Gastroesophageal sphincter (tissue), 4 donors: ENCODE measurements at regions not wholly inside any gene's neighbourhood (a gene's known extent, or its start where the extent isn't known, plus 50 kb on each side); places are given as distances from the start of the nearest gene placed in this dataset.

ENCODE experiments used
- ATAC-seq: fragments of 150-250 bp; one replicate; pipeline ENCODE4 v1.9.1; 2016; ENCODE audit warnings: mild to moderate bottlenecking, moderate library complexity
- H3K27ac ChIP-seq, 4 donors: fragments of 200-600 bp; sonication (generic) in 3 of 4; 1 replicate in 3 of 4; 2 replicates in 1 of 4; pipeline ENCODE4 v1.5.1; 2016 to 2019
- H3K27me3 ChIP-seq: fragments of 200-600 bp; sonication (generic); one replicate; pipeline ENCODE4 v1.5.1; 2019
- H3K36me3 ChIP-seq, 2 donors: fragments of 200-600 bp; sonication (generic); one replicate each; pipeline ENCODE4 v1.5.1; 2019; ENCODE audit warnings: control low read depth in 1 of 2
- H3K4me1 ChIP-seq, 3 donors: fragments of 200-600 bp; sonication (generic); 1 replicate in 2 of 3; 2 replicates in 1 of 3; pipeline ENCODE4 v1.5.1; 2016 to 2019; ENCODE audit warnings: control low read depth in 2 of 3
- H3K4me3 ChIP-seq, 2 donors: fragments of 200-600 bp; sonication (generic); one replicate each; pipeline ENCODE4 v1.5.1; 2019; ENCODE audit warnings: mild to moderate bottlenecking in 1 of 2, moderate library complexity in 1 of 2
- H3K9me3 ChIP-seq, 3 donors: fragments of 200-600 bp; sonication (generic); one replicate each; pipeline ENCODE4 v1.5.1; 2017 to 2019; ENCODE audit warnings: control low read depth in 2 of 3
- CTCF ChIP-seq, 4 experiments: fragments of 200-600 bp in 2 of 4; fragments of 450-650 bp in 2 of 4; sonication (generic) in 1 of 4; IDR thresholded peaks; one replicate each; pipeline ENCODE4 v1.5.1; 2017 to 2019; ENCODE audit warnings: antibody characterized with exemption in 4 of 4, mild to moderate bottlenecking in 2 of 4, moderate library complexity in 2 of 4
- EP300 ChIP-seq: sonication (generic); formaldehyde crosslinking; IDR thresholded peaks from one replicate; pipeline ENCODE4 v1.6.1; 2017; ENCODE audit warnings: antibody characterized with exemption, mild to moderate bottlenecking
- POLR2A ChIP-seq, 2 donors: fragments of 450-650 bp; IDR thresholded peaks; one replicate each; pipeline ENCODE4 v1.6.1; 2017; ENCODE audit warnings: antibody characterized with exemption in 2 of 2, mild to moderate bottlenecking in 2 of 2, moderate library complexity in 1 of 2
- POLR2AphosphoS5 ChIP-seq: sonication (generic); formaldehyde crosslinking; IDR thresholded peaks from one replicate; pipeline ENCODE4 v1.6.1; 2017; ENCODE audit warnings: antibody characterized with exemption
- WGBS, 2 donors: methylation state at CpG; one replicate each; pipeline ENCODE4 v1.1.5; 2018; ENCODE audit warnings: low coverage in 1 of 2; 5-methylcytosine and 5-hydroxymethylcytosine counted together

GRCh38 chr4:17315459-17315858 is 196.4 kb downstream of the QDPR start:
- H3K4me3 ChIP-seq: no peak overlapping the region
- TF ChIP-seq EP300: no peak
- no peak for TF ChIP-seq CTCF (IDR thresholded peaks at IDR 0.05)
- no peak for TF ChIP-seq POLR2AphosphoS5
- TF ChIP-seq POLR2A (IDR thresholded peaks at IDR 0.05): no peak
- no peaks in the 10 kb centered on the region for H3K4me1 ChIP-seq
- no peaks in the 10 kb centered on the region for H3K36me3 ChIP-seq
- ATAC-seq: no peak
- no peak overlapping the region for H3K27ac ChIP-seq
- no peaks in the 10 kb centered on the region for H3K9me3 ChIP-seq
- H3K27me3 ChIP-seq: no peaks in the 10 kb centered on the region

GRCh38 chr4:17313194-17313593 is 198.7 kb downstream of the QDPR start:
- Histone ChIP-seq H3K4me3 (no peak overlapping the region), H3K9me3 (no peaks in the 10 kb centered on the region), H3K4me1 (no peaks in the 10 kb centered on the region), H3K27ac (no peak overlapping the region), H3K27me3 (no peaks in the 10 kb centered on the region), H3K36me3 (no peaks in the 10 kb centered on the region)
- WGBS, 2 donors: 70 to 75% methylated on average over 2 of the region's 2 CpGs
- ATAC-seq: no peak
- TF ChIP-seq EP300: no peak
- TF ChIP-seq CTCF (IDR thresholded peaks at IDR 0.05): no peak
- TF ChIP-seq POLR2A (IDR thresholded peaks at IDR 0.05): no peak
- TF ChIP-seq POLR2AphosphoS5: no peak

- H3K9me3 ChIP-seq: peaks cover 0 to 10% (median 0%) of the 10 kb centered on the region in 3 donors
- WGBS, 2 donors: 63 to 82% methylated on average over 1 of the region's 1 CpG
- H3K4me1 ChIP-seq: no peaks in the 10 kb centered on the region
- H3K27me3 ChIP-seq: no peaks in the 10 kb centered on the region
- no peak for ATAC-seq
- no peaks in the 10 kb centered on the region for H3K36me3 ChIP-seq
- no peak overlapping the region for H3K27ac ChIP-seq
- H3K4me3 ChIP-seq: no peak overlapping the region
- no peak for TF ChIP-seq EP300
- no peak for TF ChIP-seq POLR2A (IDR thresholded peaks at IDR 0.05)
- TF ChIP-seq CTCF (IDR thresholded peaks at IDR 0.05): no peak
- TF ChIP-seq POLR2AphosphoS5: no peak
These were observed 201.6 kb downstream of the QDPR start for GRCh38 chr4:17310269-17310652.

- Histone ChIP-seq H3K4me1 (no peaks in the 10 kb centered on the region), H3K27me3 (no peaks in the 10 kb centered on the region), H3K36me3 (no peaks in the 10 kb centered on the region), H3K9me3 (peaks cover 0 to 10% (median 0%) of the 10 kb centered on the region in 3 donors), H3K27ac (no peak overlapping the region), H3K4me3 (no peak overlapping the region)
- ATAC-seq: no peak
- WGBS, 2 donors: 73% methylated on average over 1 of the region's 1 CpG; no CpG with 5 or more reads in 1 of the 2 donors
- TF ChIP-seq POLR2AphosphoS5: no peak
- TF ChIP-seq POLR2A (IDR thresholded peaks at IDR 0.05): no peak
- no peak for TF ChIP-seq CTCF (IDR thresholded peaks at IDR 0.05)
- no peak for TF ChIP-seq EP300
These were observed 202.2 kb downstream of the QDPR start for GRCh38 chr4:17309567-17310268.

- Histone ChIP-seq H3K4me1 (peaks cover 0 to 5% (median 0%) of the 10 kb centered on the region in 3 donors), H3K27ac (no peak overlapping the region), H3K27me3 (no peaks in the 10 kb centered on the region), H3K9me3 (peaks cover 0 to 10% (median 0%) of the 10 kb centered on the region in 3 donors), H3K36me3 (no peaks in the 10 kb centered on the region), H3K4me3 (no peak overlapping the region)
- WGBS, 2 donors: 45 to 53% methylated on average over 3 of the region's 3 CpGs
- no peak for TF ChIP-seq POLR2AphosphoS5
- TF ChIP-seq CTCF (IDR thresholded peaks at IDR 0.05): no peak
- ATAC-seq: no peak
These were observed 210.0 kb downstream of the QDPR start for GRCh38 chr4:17301869-17302268.
